Keratinocyte (primary cell): ENCODE measurements at regions not wholly inside any gene's neighbourhood (a gene's known extent, or its start where the extent isn't known, plus 50 kb on each side); places are given as distances from the start of the nearest gene placed in this dataset.

Experiments used
- CTCF ChIP-seq, 3 experiments: IDR thresholded peaks in 1 of 3; conservative IDR thresholded peaks in 1 of 3; optimal IDR thresholded peaks in 1 of 3; 2 replicates in 2 of 3; 3 replicates in 1 of 3; pipeline versions ENCODE3 to v1.5.1; 2011; ENCODE audit warnings: low read length in 3 of 3, mild to moderate bottlenecking in 3 of 3, moderate library complexity in 2 of 3, control low read depth in 1 of 3, inconsistent platforms in 1 of 3; ENCODE audit not compliant: insufficient read depth in 2 of 3; ENCODE audit errors: extremely low read depth in 1 of 3
- EZH2 ChIP-seq: IDR thresholded peaks from one replicate; pipeline ENCODE4 v1.6.1; 2012; ENCODE audit warnings: inconsistent platforms, mild to moderate bottlenecking, low read length, moderate library complexity

- TF ChIP-seq CTCF (optimal IDR thresholded peaks at IDR 0.05 in 1 of 3, IDR thresholded peaks at IDR 0.05 in 1 of 3, conservative IDR thresholded peaks at IDR 0.05 in 1 of 3; ENCODE audit: extremely low read depth in 1 of 3, insufficient read depth in 2 of 3, low read length in 3 of 3) (no peak), EZH2 (no peak)
Observed at GRCh38 chr1:5634893-5635292, 357.3 kb downstream of the NPHP4 start.
